Glomerular visceral epithelial cell (primary cell): ENCODE measurements at regions not wholly inside any gene's neighbourhood (a gene's known extent, or its start where the extent isn't known, plus 50 kb on each side); places are given as distances from the start of the nearest gene placed in this dataset.
"Not testable (repeated sequence)": the region's sequence is repeated elsewhere in the genome, so short reads cannot be mapped to it uniquely, and the experiment has no call there.

Experiments used
- DNase-seq: peaks from one replicate; pipeline ENCODE4 v3.0.0-alpha.2; 2016; ENCODE audit errors: extremely low spot score

- peak; percentile 20 for DNase-seq
Observed at GRCh38 chr14:40122968-40123648, 690.9 kb upstream of the FBXO33 start.

- no peak for DNase-seq
Observed at GRCh38 chr14:40119765-40120164, 687.5 kb upstream of the FBXO33 start.

GRCh38 chr14:40119321-40119720 is 687.1 kb upstream of the FBXO33 start:
- DNase-seq: no peak

GRCh38 chr14:40115583-40115982 is 683.4 kb upstream of the FBXO33 start:
- no peak for DNase-seq

GRCh38 chr14:40113671-40114070 is 681.4 kb upstream of the FBXO33 start:
- DNase-seq: no peak

GRCh38 chr14:40100544-40101196 is 668.4 kb upstream of the FBXO33 start:
- DNase-seq: no peak

GRCh38 chr14:40099316-40099715 is 667.1 kb upstream of the FBXO33 start:
- no peak for DNase-seq

- DNase-seq: no peak
Observed at GRCh38 chr14:40098468-40098867, 666.2 kb upstream of the FBXO33 start.

GRCh38 chr14:40096968-40097367 is 664.7 kb upstream of the FBXO33 start:
- DNase-seq: no peak

- no peak for DNase-seq
Observed at GRCh38 chr14:40093800-40094199, 661.6 kb upstream of the FBXO33 start.

- no peak for DNase-seq
Observed at GRCh38 chr14:40074169-40074568, 641.9 kb upstream of the FBXO33 start.

- DNase-seq: no peak
Observed at GRCh38 chr14:40072175-40072574, 639.9 kb upstream of the FBXO33 start.

GRCh38 chr14:40058901-40059897 is 627.0 kb upstream of the FBXO33 start:
- peak; percentile 2 for DNase-seq

- DNase-seq: no peak
Observed at GRCh38 chr14:40053416-40053815, 621.2 kb upstream of the FBXO33 start.

GRCh38 chr14:40028991-40029390 is 596.8 kb upstream of the FBXO33 start:
- DNase-seq: no peak

GRCh38 chr14:40025101-40025500 is 592.9 kb upstream of the FBXO33 start:
- DNase-seq: no peak

GRCh38 chr14:40010961-40011360 is 578.7 kb upstream of the FBXO33 start:
- no peak for DNase-seq

- DNase-seq: no peak
Observed at GRCh38 chr14:40009771-40010170, 577.5 kb upstream of the FBXO33 start.

- not testable (repeated sequence) for DNase-seq
Observed at GRCh38 chr14:40008345-40008744, 576.1 kb upstream of the FBXO33 start.

- no peak for DNase-seq
Observed at GRCh38 chr14:40004871-40005500, 572.8 kb upstream of the FBXO33 start.

- DNase-seq: peak; percentile 3
Observed at GRCh38 chr14:40003773-40004172, 571.5 kb upstream of the FBXO33 start.

- no peak for DNase-seq
Observed at GRCh38 chr14:39998854-39999253, 566.6 kb upstream of the FBXO33 start.
